Activated naive CD4-positive, alpha-beta T cell treated with anti-CD3 and anti-CD28 coated beads for 36 hours (primary cell): ENCODE measurements at regions not wholly inside any gene's neighbourhood (a gene's known extent, or its start where the extent isn't known, plus 50 kb on each side); places are given as distances from the start of the nearest gene placed in this dataset.
"Not testable (repeated sequence)": the region's sequence is repeated elsewhere in the genome, so short reads cannot be mapped to it uniquely, and the experiment has no call there.

Source experiments
- CTCF ChIA-PET: fragments of 350-600 bp; sonication (Branson Sonifier 250); formaldehyde crosslinking; loops from one replicate; lab custom pipeline; 2021; ENCODE audit warnings: antibody characterized with exemption; lab: Charles Lee
- DNase-seq: peaks from one replicate; pipeline ENCODE4 v3.0.0-alpha.2; 2020
- H3K27ac Mint-ChIP-seq: one replicate; pipeline ENCODE4 v1.8.0; 2021; ENCODE audit warnings: mild to moderate bottlenecking, mixed read lengths
- H3K27me3 Mint-ChIP-seq: one replicate; pipeline ENCODE4 v1.8.0; 2021; ENCODE audit warnings: low read depth, mixed read lengths
- H3K36me3 Mint-ChIP-seq: one replicate; pipeline ENCODE4 v1.8.0; 2021; ENCODE audit warnings: low read depth, mixed read lengths
- H3K4me1 Mint-ChIP-seq: one replicate; pipeline ENCODE4 v1.8.0; 2021; ENCODE audit warnings: low read depth, mixed read lengths
- H3K4me3 Mint-ChIP-seq: one replicate; pipeline ENCODE4 v1.8.0; 2021; ENCODE audit warnings: mild to moderate bottlenecking, moderate library complexity, mixed read lengths
- H3K9me3 Mint-ChIP-seq: one replicate; pipeline ENCODE4 v1.8.0; 2021; ENCODE audit warnings: mixed read lengths
- intact Hi-C: fragments of 100-400 bp; cut with micrococcal nuclease; formaldehyde crosslinking; loops from one replicate; pipeline ENCODE4 v1.15.1; 2023

GRCh38 chr5:37936091-37936490 is 96.2 kb upstream of the GDNF start:
- intact Hi-C loops: no loop called here
- Mint-ChIP-seq H3K27ac (no peak overlapping the region), H3K27me3 (peaks cover 3% of the 10 kb centered on the region), H3K36me3 (no peaks in the 10 kb centered on the region), H3K4me3 (no peak overlapping the region), H3K9me3 (no peaks in the 10 kb centered on the region), H3K4me1 (no peaks in the 10 kb centered on the region)
- CTCF ChIA-PET: no interaction called here
- DNase-seq: no peak

- H3K9me3 Mint-ChIP-seq: no peaks in the 10 kb centered on the region
- intact Hi-C loops: no loop called here
- DNase-seq: no peak
- CTCF ChIA-PET: no interaction called here
- H3K36me3 Mint-ChIP-seq: no peaks in the 10 kb centered on the region
- no peak overlapping the region for H3K4me3 Mint-ChIP-seq
- no peaks in the 10 kb centered on the region for H3K27me3 Mint-ChIP-seq
- H3K4me1 Mint-ChIP-seq: no peaks in the 10 kb centered on the region
- no peak overlapping the region for H3K27ac Mint-ChIP-seq
These were observed 93.7 kb upstream of the GDNF start for GRCh38 chr5:37933576-37933975.

- H3K4me3 Mint-ChIP-seq: no peak overlapping the region
- no peak overlapping the region for H3K27ac Mint-ChIP-seq
- CTCF ChIA-PET: no interaction called here
- intact Hi-C loops: no loop called here
- H3K27me3 Mint-ChIP-seq: no peaks in the 10 kb centered on the region
- no peaks in the 10 kb centered on the region for H3K4me1 Mint-ChIP-seq
- H3K36me3 Mint-ChIP-seq: no peaks in the 10 kb centered on the region
- no peaks in the 10 kb centered on the region for H3K9me3 Mint-ChIP-seq
- no peak for DNase-seq
These were observed 92.6 kb upstream of the GDNF start for GRCh38 chr5:37932450-37932849.

- no peak overlapping the region for H3K27ac Mint-ChIP-seq
- no peaks in the 10 kb centered on the region for H3K9me3 Mint-ChIP-seq
- no peaks in the 10 kb centered on the region for H3K36me3 Mint-ChIP-seq
- H3K4me3 Mint-ChIP-seq: no peak overlapping the region
- no peak for DNase-seq
- intact Hi-C loops: no loop called here
- no peaks in the 10 kb centered on the region for H3K27me3 Mint-ChIP-seq
- H3K4me1 Mint-ChIP-seq: no peaks in the 10 kb centered on the region
- CTCF ChIA-PET: no interaction called here
These were observed 91.7 kb upstream of the GDNF start for GRCh38 chr5:37931541-37931940.

- H3K9me3 Mint-ChIP-seq: no peaks in the 10 kb centered on the region
- intact Hi-C loops: no loop called here
- no peak for DNase-seq
- H3K36me3 Mint-ChIP-seq: no peaks in the 10 kb centered on the region
- H3K4me3 Mint-ChIP-seq: no peak overlapping the region
- CTCF ChIA-PET: no interaction called here
- H3K27ac Mint-ChIP-seq: no peak overlapping the region
- peaks cover 6% of the 10 kb centered on the region for H3K27me3 Mint-ChIP-seq
- no peaks in the 10 kb centered on the region for H3K4me1 Mint-ChIP-seq
These were observed 90.5 kb upstream of the GDNF start for GRCh38 chr5:37930350-37930749.

GRCh38 chr5:37929791-37930190 is 90.0 kb upstream of the GDNF start:
- Mint-ChIP-seq H3K27ac (no peak overlapping the region), H3K4me1 (no peaks in the 10 kb centered on the region), H3K27me3 (peaks cover 6% of the 10 kb centered on the region), H3K36me3 (no peaks in the 10 kb centered on the region), H3K4me3 (no peak overlapping the region), H3K9me3 (no peaks in the 10 kb centered on the region)
- DNase-seq: no peak
- CTCF ChIA-PET: no interaction called here
- intact Hi-C loops: no loop called here

- H3K27me3 Mint-ChIP-seq, DNase-seq, H3K4me1 Mint-ChIP-seq, H3K27ac Mint-ChIP-seq, H3K4me3 Mint-ChIP-seq, H3K36me3 Mint-ChIP-seq, CTCF ChIA-PET, intact Hi-C loops, H3K9me3 Mint-ChIP-seq: not testable (repeated sequence)
These were observed 87.9 kb upstream of the GDNF start for GRCh38 chr5:37927753-37928152.

- peaks cover 6% of the 10 kb centered on the region for H3K27me3 Mint-ChIP-seq
- no peaks in the 10 kb centered on the region for H3K36me3 Mint-ChIP-seq
- H3K27ac Mint-ChIP-seq: no peak overlapping the region
- no peak overlapping the region for H3K4me3 Mint-ChIP-seq
- H3K4me1 Mint-ChIP-seq: no peaks in the 10 kb centered on the region
- no peak for DNase-seq
- CTCF ChIA-PET: no interaction called here
- intact Hi-C loops: no loop called here
- H3K9me3 Mint-ChIP-seq: no peaks in the 10 kb centered on the region
These were observed 86.9 kb upstream of the GDNF start for GRCh38 chr5:37926732-37927131.

GRCh38 chr5:37921452-37921851 is 81.6 kb upstream of the GDNF start:
- no peak for DNase-seq
- intact Hi-C loops: no loop called here
- Mint-ChIP-seq H3K27ac (no peak overlapping the region), H3K9me3 (no peaks in the 10 kb centered on the region), H3K36me3 (no peaks in the 10 kb centered on the region), H3K27me3 (peaks cover 8% of the 10 kb centered on the region), H3K4me3 (no peak overlapping the region), H3K4me1 (no peaks in the 10 kb centered on the region)
- CTCF ChIA-PET: no interaction called here

- no peaks in the 10 kb centered on the region for H3K4me1 Mint-ChIP-seq
- DNase-seq: no peak
- H3K9me3 Mint-ChIP-seq: no peaks in the 10 kb centered on the region
- intact Hi-C loops: no loop called here
- H3K27me3 Mint-ChIP-seq: peaks cover 2% of the 10 kb centered on the region
- H3K27ac Mint-ChIP-seq: no peak overlapping the region
- no peaks in the 10 kb centered on the region for H3K36me3 Mint-ChIP-seq
- CTCF ChIA-PET: no interaction called here
- no peak overlapping the region for H3K4me3 Mint-ChIP-seq
These were observed 78.6 kb upstream of the GDNF start for GRCh38 chr5:37918424-37918823.

- H3K36me3 Mint-ChIP-seq: no peaks in the 10 kb centered on the region
- H3K27me3 Mint-ChIP-seq: peaks cover 5% of the 10 kb centered on the region
- CTCF ChIA-PET: no interaction called here
- H3K9me3 Mint-ChIP-seq: no peaks in the 10 kb centered on the region
- H3K4me1 Mint-ChIP-seq: no peaks in the 10 kb centered on the region
- intact Hi-C loops: no loop called here
- no peak overlapping the region for H3K4me3 Mint-ChIP-seq
- no peak overlapping the region for H3K27ac Mint-ChIP-seq
- no peak for DNase-seq
These were observed 76.7 kb upstream of the GDNF start for GRCh38 chr5:37916525-37916924.

- Mint-ChIP-seq H3K36me3 (no peaks in the 10 kb centered on the region), H3K27ac (no peak overlapping the region), H3K27me3 (peaks cover 12% of the 10 kb centered on the region), H3K9me3 (no peaks in the 10 kb centered on the region), H3K4me1 (no peaks in the 10 kb centered on the region), H3K4me3 (no peak overlapping the region)
- no peak for DNase-seq
- CTCF ChIA-PET: no interaction called here
- intact Hi-C loops: no loop called here
These were observed 75.4 kb upstream of the GDNF start for GRCh38 chr5:37915097-37915736.

GRCh38 chr5:37909610-37910266 is 69.9 kb upstream of the GDNF start:
- H3K4me1 Mint-ChIP-seq, DNase-seq, H3K27ac Mint-ChIP-seq, H3K4me3 Mint-ChIP-seq, CTCF ChIA-PET, intact Hi-C loops, H3K9me3 Mint-ChIP-seq, H3K36me3 Mint-ChIP-seq: not testable (repeated sequence)
- peaks cover 26% of the 10 kb centered on the region for H3K27me3 Mint-ChIP-seq
